Erythroblast (primary cell): ENCODE measurements at regions not wholly inside any gene's neighbourhood (a gene's known extent, or its start where the extent isn't known, plus 50 kb on each side); places are given as distances from the start of the nearest gene placed in this dataset.

ENCODE experiments used
- DNase-seq, 2 experiments: peaks; one replicate each; lab custom pipeline; 2025; lab: John Stamatoyannopoulos, UW
- GATA1 ChIP-seq: IDR thresholded peaks from 2 replicates; pipeline ENCODE4 v1.6.1; 2011; ENCODE audit warnings: low read depth, mild to moderate bottlenecking, control low read depth, low read length, moderate library complexity
- POLR2A ChIP-seq: IDR thresholded peaks from 2 replicates; pipeline ENCODE4 v1.6.1; 2011; ENCODE audit warnings: mild to moderate bottlenecking, low read length

DNA sequence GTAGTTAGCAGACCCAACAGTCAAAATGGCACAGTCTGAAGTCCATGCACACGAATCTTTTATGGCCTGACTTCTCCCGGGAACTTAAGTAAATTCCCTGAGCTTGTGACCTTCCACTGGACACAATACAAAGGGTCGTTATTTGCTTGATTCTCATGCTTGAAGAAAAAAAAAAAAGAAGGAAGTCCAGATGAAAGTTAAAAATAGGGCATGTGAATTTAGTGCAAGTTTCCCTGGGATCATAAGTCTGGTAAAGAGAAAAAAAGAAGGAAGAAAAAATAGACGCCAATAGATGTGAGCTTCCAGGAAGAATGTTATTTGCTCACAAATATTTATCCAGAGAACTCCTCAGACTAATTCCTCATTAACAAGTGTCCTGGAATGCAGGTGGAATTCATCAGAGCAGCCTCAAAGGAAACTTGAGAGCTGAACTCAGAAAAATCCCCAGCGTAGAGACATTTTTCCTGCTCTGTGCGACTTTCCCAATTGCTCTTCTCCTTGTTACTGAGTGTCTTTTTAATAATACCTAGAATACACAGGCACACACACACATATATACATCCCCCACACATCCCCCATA is 616.3 kb downstream of the EBF1 start:
- no peak for TF ChIP-seq POLR2A
- no peak for TF ChIP-seq GATA1
- DNase-seq, result no peak

DNA sequence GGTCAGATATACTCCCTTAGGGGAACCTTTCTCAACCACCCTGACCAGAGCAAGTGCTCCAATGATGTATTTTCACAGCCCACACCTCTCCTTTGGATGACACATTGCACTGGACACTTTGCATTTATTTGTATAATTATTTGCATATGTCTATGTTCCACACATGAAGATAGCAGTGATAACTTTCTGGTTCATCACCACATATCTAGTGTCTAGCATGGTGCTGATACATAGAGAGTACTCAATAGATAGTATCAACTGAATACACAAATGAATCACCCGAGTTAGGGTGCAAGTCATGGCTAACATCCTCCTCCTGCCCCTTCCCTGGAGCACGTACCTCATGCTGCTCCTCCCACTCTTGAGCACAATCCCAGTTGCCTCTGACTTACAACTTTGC is 617.6 kb downstream of the EBF1 start:
- DNase-seq, result no peak
- TF ChIP-seq POLR2A (no peak), GATA1 (no peak)

- TF ChIP-seq POLR2A, result no peak
- no peak for TF ChIP-seq GATA1
- no peak for DNase-seq
Measured at GRCh38 chr5:158478139-158478538, 619.2 kb upstream of the CLINT1 start.

GRCh38 chr5:158477214-158477613 is 618.3 kb upstream of the CLINT1 start:
- no peak for TF ChIP-seq POLR2A
- no peak for TF ChIP-seq GATA1
- DNase-seq, result no peak

DNA sequence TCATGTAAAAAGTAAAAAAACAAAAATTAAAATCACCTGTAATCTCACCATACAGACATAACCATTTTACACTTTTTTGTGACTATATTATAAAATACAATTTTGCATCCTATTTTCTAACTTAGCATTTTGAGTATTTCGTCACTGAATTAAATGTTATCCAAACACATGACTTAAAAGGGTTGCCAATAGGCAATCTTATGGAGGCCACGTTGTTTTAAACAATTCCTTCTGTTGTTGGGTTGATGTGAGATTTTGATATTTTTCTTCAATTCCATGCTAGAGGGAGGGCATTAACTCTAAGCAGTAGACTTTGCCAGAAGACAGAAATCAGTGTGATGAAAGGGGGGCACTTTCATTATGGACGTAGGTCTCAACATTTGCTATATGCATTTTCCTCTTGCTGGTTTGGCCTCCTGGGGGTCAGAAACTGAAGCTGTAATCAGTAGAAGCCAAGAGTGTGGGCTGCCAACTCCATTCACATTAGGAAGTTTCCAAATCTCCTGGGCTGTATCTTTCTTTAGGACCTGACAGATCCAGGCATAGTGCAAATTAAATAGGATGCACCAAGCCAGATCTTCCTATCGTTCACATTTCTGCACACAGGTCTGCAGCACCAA is 614.2 kb upstream of the CLINT1 start:
- DNase-seq, result no peak
- no peak for TF ChIP-seq GATA1
- no peak for TF ChIP-seq POLR2A

GRCh38 chr5:158471535-158471924 is 612.6 kb upstream of the CLINT1 start:
- TF ChIP-seq POLR2A, result no peak
- no peak for TF ChIP-seq GATA1
- DNase-seq, result no peak

DNA sequence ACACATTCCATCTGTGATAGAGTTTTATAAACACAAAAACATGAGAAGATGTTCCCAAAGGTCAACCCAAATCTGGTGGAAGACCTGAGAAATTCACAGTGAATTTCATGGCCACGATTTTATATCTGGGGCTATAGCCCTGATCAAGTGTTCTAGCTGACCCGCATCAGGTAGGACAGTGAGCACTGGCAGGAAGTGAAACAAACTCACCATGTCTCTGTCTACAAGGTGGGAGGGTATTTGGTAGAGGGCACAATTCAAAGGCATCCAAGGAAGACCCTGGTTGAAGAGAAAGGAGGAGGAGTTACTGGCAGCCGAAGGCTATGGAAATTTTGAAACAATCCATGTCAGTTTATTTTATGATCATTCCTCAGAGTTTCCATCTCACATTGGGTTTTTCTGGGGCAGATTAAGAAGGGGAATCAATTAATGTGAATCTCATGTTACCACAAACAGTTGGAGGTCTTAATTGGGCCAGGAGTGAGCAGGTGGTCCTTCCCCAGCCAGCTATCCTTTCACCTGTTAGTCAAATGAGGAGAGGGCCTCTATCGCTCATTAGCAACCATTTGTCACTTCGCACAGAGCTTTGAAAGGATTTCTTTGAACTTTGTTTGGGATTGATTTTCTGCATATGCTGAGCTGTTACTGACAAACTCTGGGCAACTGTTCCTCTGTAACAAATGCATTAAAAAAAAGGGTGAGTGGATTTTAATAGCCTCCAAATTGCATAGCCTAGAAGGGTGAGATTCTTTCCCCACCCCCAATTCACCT is 612.0 kb upstream of the CLINT1 start:
- TF ChIP-seq GATA1 (no peak), POLR2A (no peak)
- DNase-seq, result no peak

GRCh38 chr5:158468444-158468843 is 609.5 kb upstream of the CLINT1 start:
- TF ChIP-seq GATA1 (no peak), POLR2A (no peak)
- no peak for DNase-seq

- TF ChIP-seq POLR2A, result no peak
- no peak for TF ChIP-seq GATA1
- no peak for DNase-seq
Measured at GRCh38 chr5:158466191-158466590, 607.2 kb upstream of the CLINT1 start.

- TF ChIP-seq POLR2A, result no peak
- TF ChIP-seq GATA1, result no peak
- DNase-seq, result no peak
Measured at GRCh38 chr5:158465086-158465972, 606.4 kb upstream of the CLINT1 start.

GRCh38 chr5:158464383-158464782 is 605.4 kb upstream of the CLINT1 start:
- no peak for TF ChIP-seq GATA1
- DNase-seq, result no peak

GRCh38 chr5:158463938-158464337 is 605.0 kb upstream of the CLINT1 start:
- no peak for DNase-seq
- TF ChIP-seq GATA1, result no peak
- no peak for TF ChIP-seq POLR2A

GRCh38 chr5:158463188-158463587 is 604.2 kb upstream of the CLINT1 start:
- TF ChIP-seq GATA1 (no peak), POLR2A (no peak)
- DNase-seq, result no peak

GRCh38 chr5:158462349-158463114 is 603.6 kb upstream of the CLINT1 start:
- no peak for DNase-seq
- TF ChIP-seq GATA1, result no peak
- TF ChIP-seq POLR2A, result no peak
